ENCODE measurements at regions not wholly inside any gene's neighbourhood (a gene's known extent, or its start where the extent isn't known, plus 50 kb on each side); places are given as distances from the start of the nearest gene placed in this dataset.
A peak's percentile ranks its signal among the peaks of the same experiment; 100 is the strongest.

DNA sequence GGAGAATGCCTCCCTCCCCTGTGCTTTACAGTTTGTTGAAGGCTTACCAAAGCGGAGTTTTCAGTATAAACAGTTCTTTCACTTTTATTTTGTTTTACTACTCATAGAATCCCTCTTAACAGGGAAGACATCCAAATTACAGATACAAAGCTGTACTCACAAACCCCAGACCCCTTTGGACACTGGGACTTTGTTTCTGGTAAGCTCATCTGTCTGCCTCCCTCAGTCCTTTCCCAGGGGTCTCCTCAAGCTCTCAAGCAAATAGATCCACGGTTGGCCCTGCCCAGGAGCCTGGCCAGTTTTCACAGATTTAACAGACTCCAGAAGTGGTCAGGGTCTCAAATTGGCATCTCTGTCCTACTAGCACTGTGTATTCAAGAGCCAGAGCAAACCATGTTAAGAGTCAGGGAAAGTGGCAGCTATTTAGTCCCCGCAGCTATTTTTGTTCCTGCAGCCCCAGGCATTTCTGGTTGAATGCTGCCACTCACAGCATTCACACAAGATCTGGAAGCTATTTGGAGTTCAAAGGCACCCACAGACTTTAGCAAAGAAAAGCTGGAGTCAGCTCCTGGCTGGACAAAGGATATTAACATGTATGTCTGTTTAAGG, 54.2 kb downstream of the TMEM100 start:
- DNase-seq (ENCODE audit: low spot score) = no peak

DNA sequence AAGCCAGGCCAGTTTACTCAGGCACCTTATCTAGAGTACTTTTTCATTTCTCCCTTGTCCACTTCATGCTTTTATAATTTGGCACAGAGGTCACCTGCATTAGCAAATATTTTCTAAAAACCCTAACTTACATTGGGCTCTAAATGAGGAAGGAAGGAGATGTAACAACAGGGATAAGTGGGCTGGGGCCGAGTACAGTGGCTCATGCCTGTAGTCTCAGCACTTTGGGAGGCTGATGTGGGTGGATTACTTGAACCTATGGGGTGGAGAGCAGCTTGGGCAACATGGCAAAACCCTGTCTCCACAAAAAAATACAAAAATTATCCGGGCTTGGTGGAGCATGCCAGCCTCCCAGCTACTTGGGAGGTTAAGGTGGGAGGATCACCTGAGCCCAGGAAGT, 55.9 kb downstream of the TMEM100 start:
- DNase-seq (ENCODE audit: low spot score) = no peak

DNA sequence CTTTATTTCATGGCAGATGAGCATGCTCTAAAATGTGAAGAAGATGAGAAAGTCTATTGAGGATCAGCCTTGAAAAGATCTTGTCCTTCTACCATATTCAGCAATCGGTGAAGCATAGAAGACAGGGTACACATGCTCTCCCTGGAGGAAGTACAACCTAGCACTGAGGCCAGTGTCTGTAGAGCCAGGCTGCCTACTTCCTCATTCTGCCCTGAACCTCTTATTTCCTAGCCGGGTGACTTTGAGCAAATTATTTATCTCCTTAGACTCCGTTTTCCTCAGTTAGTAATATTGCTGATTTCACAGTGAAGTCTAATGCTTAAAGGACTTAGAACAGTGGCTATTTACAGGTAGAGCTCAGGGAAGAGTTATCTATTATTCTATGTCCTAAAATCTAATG, 58.4 kb downstream of the TMEM100 start:
- no peak for DNase-seq (ENCODE audit: low spot score)

DNA sequence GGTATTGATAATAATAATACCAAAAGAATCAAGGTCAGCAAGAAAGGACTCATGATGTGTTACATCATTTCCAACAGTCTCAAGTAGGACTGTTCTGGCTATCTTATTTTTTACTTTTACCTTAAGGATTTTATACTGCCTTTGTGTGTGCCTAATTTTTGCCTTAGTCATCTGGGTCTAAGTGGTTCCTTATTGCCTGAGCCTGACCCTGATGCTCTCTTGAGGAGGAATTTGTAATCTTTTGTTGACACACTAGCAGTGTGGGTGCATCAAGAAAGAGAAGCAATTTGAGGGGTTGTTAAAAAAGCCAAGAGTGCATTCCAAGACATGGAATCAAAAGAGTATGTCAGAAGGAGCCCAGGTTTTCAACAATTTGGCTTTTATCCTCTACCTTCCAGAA, 59.3 kb downstream of the TMEM100 start:
- no peak for DNase-seq (ENCODE audit: low spot score)

DNA sequence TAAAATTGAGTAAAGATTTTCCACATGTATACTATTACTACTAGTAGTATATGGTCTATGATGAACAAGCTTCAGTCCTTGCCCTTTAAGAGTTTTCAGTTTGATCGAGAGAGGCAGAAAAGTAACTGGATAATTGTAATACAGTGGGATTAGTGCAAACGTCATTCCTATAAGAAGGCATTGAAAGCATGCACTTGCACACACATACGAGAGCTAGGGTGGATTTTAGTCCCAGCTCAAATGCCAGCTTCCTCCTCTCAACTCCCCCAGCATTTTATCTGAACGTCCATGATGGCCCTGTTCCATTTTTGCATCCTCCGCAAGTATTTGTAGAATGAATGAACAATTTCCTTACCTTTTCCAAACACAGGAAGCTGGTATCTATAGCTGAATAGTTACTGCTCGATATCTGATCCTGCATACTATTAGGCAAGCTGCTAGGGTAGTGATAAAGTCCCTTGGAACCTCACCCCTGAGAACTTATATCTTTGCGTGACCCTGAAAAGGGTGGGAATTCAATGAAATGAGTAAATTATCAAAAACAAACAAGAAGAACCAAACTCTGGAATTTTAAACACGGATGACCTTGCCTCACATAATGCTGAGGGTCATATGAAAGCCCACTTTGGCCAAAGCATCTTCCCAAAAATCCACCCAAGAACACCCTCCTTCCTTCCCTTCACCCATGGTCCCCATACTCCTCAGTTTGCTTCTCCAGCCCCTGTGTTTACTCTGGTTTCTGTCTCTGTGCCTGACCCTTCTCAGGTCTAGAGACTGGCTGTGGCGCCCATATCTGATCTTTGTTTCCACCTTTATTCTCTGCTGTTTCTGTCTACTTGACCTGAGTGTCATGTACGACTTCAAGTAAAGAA, 60.5 kb downstream of the TMEM100 start:
- no peak for DNase-seq (ENCODE audit: low spot score)

GRCh38 chr17:55661256-55661758, 61.4 kb downstream of the TMEM100 start:
- DNase-seq (ENCODE audit: low spot score) = no peak

- no peak for DNase-seq (ENCODE audit: low spot score)
These were observed 62.3 kb downstream of the TMEM100 start for GRCh38 chr17:55660178-55660886.

DNA sequence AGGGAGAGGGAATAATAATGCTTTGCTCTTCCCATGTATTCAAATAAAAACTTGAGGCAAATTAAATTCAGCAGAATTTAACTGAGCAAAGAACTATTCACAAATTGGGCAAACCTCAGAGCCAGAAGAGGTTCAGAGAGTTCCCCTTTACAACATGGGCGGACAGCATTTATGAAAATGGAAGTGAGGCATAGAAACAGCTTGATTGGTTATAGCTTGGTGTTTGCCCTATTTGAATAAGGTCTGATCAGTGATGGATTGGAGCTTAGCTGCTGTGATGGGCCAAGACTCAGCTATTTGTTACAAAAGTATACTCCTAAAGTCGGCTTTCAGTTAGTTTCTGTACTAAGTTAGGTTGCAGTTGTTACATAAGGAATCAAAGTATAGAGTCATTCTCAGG, 63.0 kb downstream of the TMEM100 start:
- no peak for DNase-seq (ENCODE audit: low spot score)

- no peak for DNase-seq (ENCODE audit: low spot score)
These were observed 66.9 kb downstream of the TMEM100 start for GRCh38 chr17:55655777-55656176.

- no peak for DNase-seq (ENCODE audit: low spot score)
These were observed 67.8 kb downstream of the TMEM100 start for GRCh38 chr17:55654821-55655220.

GRCh38 chr17:55654022-55654421, 68.6 kb downstream of the TMEM100 start:
- DNase-seq (ENCODE audit: low spot score) = no peak

- no peak for DNase-seq (ENCODE audit: low spot score)
These were observed 69.8 kb downstream of the TMEM100 start for GRCh38 chr17:55652825-55653224.

DNA sequence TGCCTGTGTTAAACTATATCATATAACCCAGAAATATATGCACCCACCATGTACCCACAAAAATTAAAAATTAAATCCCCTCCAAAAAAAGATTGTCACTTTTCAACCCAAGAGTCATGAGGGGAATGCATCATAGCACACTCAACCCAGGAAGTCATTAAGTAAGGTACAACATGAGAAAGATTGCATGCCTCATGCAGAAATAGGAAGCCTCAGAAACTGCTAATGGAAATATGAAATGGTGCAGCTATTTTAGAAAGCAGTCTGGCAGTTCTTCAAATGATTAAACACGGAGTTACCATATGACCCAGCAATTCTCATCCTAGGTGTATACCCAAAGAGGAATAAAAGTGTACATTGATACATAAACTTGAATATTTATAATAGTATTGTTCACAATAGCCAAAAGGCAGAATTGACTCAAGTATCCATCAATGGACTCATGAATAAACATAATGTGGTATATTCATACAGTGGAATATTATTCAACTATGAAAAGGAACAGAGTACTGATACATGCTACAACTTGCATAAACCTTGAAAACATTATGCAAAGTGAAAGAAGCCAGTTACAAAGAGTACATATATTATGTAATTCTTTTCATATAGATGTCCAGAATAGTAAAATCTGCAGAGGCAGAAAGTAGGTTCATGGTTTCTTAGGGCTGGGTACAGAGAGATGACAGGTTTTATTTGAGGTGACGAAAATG, 70.4 kb downstream of the TMEM100 start:
- DNase-seq (ENCODE audit: low spot score) = no peak

GRCh38 chr17:55649957-55650597, 72.6 kb downstream of the TMEM100 start:
- DNase-seq (ENCODE audit: low spot score) = no peak

GRCh38 chr17:55648086-55648485, 74.6 kb downstream of the TMEM100 start:
- no peak for DNase-seq (ENCODE audit: low spot score)

- DNase-seq (ENCODE audit: low spot score) = no peak
These were observed 77.3 kb downstream of the TMEM100 start for GRCh38 chr17:55645361-55645760.

- DNase-seq (ENCODE audit: low spot score) = no peak
These were observed 78.3 kb downstream of the TMEM100 start for GRCh38 chr17:55644346-55644745.

DNA sequence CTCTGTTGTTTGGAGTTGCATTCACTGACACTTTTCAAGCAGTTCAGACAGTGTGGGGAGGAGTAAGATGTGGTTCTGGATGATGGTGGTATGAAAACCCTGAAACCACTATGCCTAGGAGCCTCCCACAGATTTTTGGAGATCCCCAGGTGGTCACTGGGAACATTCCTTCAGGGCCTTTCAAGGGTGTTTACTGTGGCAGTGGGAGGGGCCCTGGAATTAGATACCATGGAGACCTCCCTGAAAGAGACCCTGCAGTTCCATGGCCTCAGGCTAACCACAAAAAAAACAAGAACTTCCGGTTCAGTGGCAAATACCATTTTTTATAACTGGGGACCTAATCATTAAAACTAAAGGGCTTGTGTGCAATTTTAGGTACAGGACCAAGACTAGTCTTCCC, 79.9 kb downstream of the TMEM100 start:
- DNase-seq (ENCODE audit: low spot score) = no peak

DNA sequence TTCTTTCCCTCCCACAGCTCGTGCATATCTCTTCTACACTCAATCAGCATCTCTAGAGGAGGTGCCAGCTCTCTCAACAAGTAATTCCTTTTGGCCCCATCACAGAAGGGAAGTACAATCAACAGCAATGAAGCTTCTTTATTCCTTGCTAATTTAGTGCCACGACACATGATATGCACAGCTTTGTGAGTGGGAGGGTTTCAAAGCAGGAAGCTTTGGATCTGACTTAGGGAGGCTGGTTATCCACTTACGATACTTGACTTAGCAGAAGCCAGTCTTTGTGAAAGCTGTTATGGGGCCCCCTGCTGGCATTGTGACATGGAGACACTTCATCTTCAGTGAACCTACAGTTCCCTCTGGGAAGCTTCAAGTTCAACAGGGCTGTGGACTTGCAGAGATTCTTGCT, 81.0 kb downstream of the TMEM100 start:
- DNase-seq (ENCODE audit: low spot score) = peak; percentile 74

GRCh38 chr17:55639096-55639495, 83.6 kb downstream of the TMEM100 start:
- DNase-seq (ENCODE audit: low spot score) = no peak

- no peak for DNase-seq (ENCODE audit: low spot score)
These were observed 87.3 kb downstream of the TMEM100 start for GRCh38 chr17:55635253-55635914.
